ENCODE measurements at regions not wholly inside any gene's neighbourhood (a gene's known extent, or its start where the extent isn't known, plus 50 kb on each side); places are given as distances from the start of the nearest gene placed in this dataset.

GRCh38 chr9:91059713-91060112 lies 258.1 kb downstream of the SYK start:
- no peak for TF ChIP-seq EZH2 (IDR thresholded peaks at IDR 0.05; ENCODE audit: borderline replicate concordance, insufficient read depth, low read depth, low read length, poor library complexity, severe bottlenecking)
- TF ChIP-seq CTCF (IDR thresholded peaks at IDR 0.05), result no peak
